Osteoblast (primary cell): ENCODE measurements at regions not wholly inside any gene's neighbourhood (a gene's known extent, or its start where the extent isn't known, plus 50 kb on each side); places are given as distances from the start of the nearest gene placed in this dataset.
"Not testable (repeated sequence)": the region's sequence is repeated elsewhere in the genome, so short reads cannot be mapped to it uniquely, and the experiment has no call there.

Experiments used
- DNase-seq: peaks from one replicate; pipeline ENCODE4 v3.0.0; 2011; ENCODE audit warnings: low spot score, mixed read lengths; ENCODE audit not compliant: insufficient read length; ENCODE audit errors: missing footprints
- H2AFZ ChIP-seq: 2 replicates; pipeline ENCODE4 v1.6.0; 2011; ENCODE audit warnings: mild to moderate bottlenecking, low read length
- H3K27ac ChIP-seq: 2 replicates; pipeline ENCODE4 v1.5.1; 2011; ENCODE audit warnings: mild to moderate bottlenecking, low read depth, low read length, moderate library complexity
- H3K27me3 ChIP-seq: 2 replicates; pipeline ENCODE4 v1.6.0; 2012; ENCODE audit warnings: mild to moderate bottlenecking, control low read depth, inconsistent platforms, low read length, moderate library complexity; ENCODE audit not compliant: insufficient read depth
- H3K36me3 ChIP-seq: 2 replicates; pipeline ENCODE4 v1.5.1; 2011; ENCODE audit warnings: mild to moderate bottlenecking, low read length, control low read depth, moderate library complexity; ENCODE audit not compliant: insufficient read depth
- H3K4me1 ChIP-seq: 2 replicates; pipeline ENCODE4 v1.5.1; 2011; ENCODE audit warnings: mild to moderate bottlenecking, low read length, control low read depth, moderate library complexity; ENCODE audit not compliant: insufficient read depth
- H3K4me2 ChIP-seq: 2 replicates; pipeline ENCODE4 v1.6.0; 2011; ENCODE audit warnings: mild to moderate bottlenecking, low read length; ENCODE audit not compliant: insufficient read depth
- H3K4me3 ChIP-seq: fragments of 200-600 bp; sonication (generic); 3 replicates; pipeline ENCODE4 v1.5.1; 2012; ENCODE audit warnings: mild to moderate bottlenecking, low read length, inconsistent platforms; ENCODE audit not compliant: insufficient read depth
- H3K79me2 ChIP-seq: 2 replicates; pipeline ENCODE4 v1.6.0; 2012; ENCODE audit warnings: mild to moderate bottlenecking, low read length, control low read depth, inconsistent platforms; ENCODE audit not compliant: insufficient read depth
- H3K9me3 ChIP-seq: 2 replicates; pipeline ENCODE4 v1.5.1; 2011; ENCODE audit warnings: low read depth, low read length, control low read depth
- H4K20me1 ChIP-seq: 2 replicates; pipeline ENCODE4 v1.6.0; 2012; ENCODE audit warnings: mild to moderate bottlenecking, low read length, control low read depth; ENCODE audit not compliant: insufficient read depth
- TF ChIP-seq, protein P1 (sequence below): IDR thresholded peaks from 2 replicates; pipeline ENCODE4 v1.5.1; 2011; ENCODE audit warnings: mild to moderate bottlenecking, low read depth, low read length, moderate library complexity; ENCODE audit errors: extremely low read depth

DNA sequence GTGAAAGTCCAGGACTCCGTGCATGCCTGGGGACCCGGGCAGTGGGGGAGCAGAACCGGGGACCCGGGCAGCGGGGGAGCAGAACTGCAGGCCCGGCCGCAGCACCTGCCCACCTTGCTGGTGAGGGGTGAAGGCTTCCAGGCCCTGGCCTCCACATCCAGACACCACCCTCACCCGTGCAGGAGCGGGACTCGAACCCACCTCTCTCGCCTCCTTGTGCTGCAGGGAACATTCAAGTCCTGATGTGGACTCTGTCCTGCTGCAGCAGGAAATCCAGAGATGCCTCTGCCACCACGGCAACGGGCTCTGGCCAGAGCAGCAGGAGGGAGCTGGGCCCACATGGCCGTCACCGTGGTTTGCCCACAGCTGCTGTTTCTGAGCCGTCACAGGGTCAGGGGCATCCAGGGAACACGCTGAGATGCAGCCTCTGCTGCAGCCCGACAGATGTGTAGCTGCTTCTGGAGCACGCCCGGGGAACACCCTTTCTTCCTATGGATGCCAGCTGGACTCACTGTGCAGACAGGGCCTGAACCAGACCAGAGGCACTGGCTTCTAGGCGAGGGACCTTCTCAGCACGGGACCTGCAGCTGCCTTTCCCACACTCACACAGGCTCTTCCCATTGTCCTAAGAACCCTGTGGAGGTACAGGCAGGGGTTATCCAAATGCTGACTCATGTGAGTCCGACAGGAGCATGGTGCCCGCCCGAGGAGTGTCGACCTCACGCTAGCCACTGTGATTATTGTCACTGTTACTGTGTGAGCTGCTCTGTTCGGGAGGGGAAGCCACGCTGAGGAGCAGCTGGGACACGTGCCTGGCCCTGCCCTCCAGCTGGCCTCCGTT, 89.2 kb upstream of the CTDP1 start:
- TF ChIP-seq, protein P1, sequence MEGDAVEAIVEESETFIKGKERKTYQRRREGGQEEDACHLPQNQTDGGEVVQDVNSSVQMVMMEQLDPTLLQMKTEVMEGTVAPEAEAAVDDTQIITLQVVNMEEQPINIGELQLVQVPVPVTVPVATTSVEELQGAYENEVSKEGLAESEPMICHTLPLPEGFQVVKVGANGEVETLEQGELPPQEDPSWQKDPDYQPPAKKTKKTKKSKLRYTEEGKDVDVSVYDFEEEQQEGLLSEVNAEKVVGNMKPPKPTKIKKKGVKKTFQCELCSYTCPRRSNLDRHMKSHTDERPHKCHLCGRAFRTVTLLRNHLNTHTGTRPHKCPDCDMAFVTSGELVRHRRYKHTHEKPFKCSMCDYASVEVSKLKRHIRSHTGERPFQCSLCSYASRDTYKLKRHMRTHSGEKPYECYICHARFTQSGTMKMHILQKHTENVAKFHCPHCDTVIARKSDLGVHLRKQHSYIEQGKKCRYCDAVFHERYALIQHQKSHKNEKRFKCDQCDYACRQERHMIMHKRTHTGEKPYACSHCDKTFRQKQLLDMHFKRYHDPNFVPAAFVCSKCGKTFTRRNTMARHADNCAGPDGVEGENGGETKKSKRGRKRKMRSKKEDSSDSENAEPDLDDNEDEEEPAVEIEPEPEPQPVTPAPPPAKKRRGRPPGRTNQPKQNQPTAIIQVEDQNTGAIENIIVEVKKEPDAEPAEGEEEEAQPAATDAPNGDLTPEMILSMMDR: no peak
- peak; percentile 58 for DNase-seq
- Histone ChIP-seq H3K9me3 (no peaks in the 10 kb centered on the region), H3K4me3 (no peak overlapping the region), H3K79me2 (no peaks in the 10 kb centered on the region), H3K27ac (no peak overlapping the region), H4K20me1 (no peaks in the 10 kb centered on the region), H3K27me3 (peaks cover 22% of the 10 kb centered on the region), H3K4me1 (peaks cover 16% of the 10 kb centered on the region), H3K36me3 (no peaks in the 10 kb centered on the region), H3K4me2 (no peak overlapping the region), H2AFZ (no peak overlapping the region)

DNA sequence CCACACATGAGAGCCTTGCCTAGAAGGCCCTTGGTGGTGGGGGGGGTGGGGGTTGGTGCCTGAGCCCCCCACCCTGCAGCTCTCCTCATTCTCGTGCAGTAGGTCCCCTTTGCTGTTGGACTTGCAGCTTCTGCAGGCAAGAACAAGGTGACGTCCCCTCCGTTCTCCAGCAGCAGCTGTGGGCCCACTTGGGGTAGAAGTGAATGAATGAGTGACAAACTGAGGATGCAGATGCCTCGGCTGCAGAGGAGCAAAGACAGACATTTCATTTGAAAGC, 88.6 kb upstream of the CTDP1 start:
- H3K4me1 ChIP-seq: peaks cover 16% of the 10 kb centered on the region
- no peak for DNase-seq
- peaks cover 28% of the 10 kb centered on the region for H3K27me3 ChIP-seq
- H2AFZ ChIP-seq: no peak overlapping the region
- H3K27ac ChIP-seq: no peak overlapping the region
- TF ChIP-seq, protein P1: no peak
- no peaks in the 10 kb centered on the region for H3K9me3 ChIP-seq
- H3K36me3 ChIP-seq: no peaks in the 10 kb centered on the region
- no peak overlapping the region for H3K4me3 ChIP-seq
- H4K20me1 ChIP-seq: no peaks in the 10 kb centered on the region
- no peak overlapping the region for H3K4me2 ChIP-seq
- H3K79me2 ChIP-seq: no peaks in the 10 kb centered on the region

DNA sequence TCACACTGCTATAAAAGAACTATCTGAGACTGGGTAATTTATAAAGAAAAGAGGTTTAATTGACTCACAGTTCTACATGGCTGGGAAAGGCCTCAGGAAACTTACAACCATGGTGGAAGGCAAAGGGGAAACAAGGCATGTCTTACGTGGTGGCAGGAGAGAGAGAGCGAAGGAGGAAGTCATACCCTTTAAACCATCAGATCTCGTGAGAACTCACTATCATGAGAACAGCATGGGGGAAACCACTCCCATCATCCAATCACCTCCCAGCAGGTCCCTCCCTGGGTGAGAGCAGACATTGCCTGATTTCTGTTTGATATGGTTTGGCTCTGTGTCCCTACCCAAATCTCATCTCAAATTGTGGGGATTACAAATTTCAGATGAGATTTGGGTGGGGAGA, 86.9 kb upstream of the CTDP1 start:
- H3K4me2 ChIP-seq, DNase-seq, H3K4me3 ChIP-seq, H3K36me3 ChIP-seq, H3K9me3 ChIP-seq, H3K79me2 ChIP-seq, H2AFZ ChIP-seq, H4K20me1 ChIP-seq, H3K27ac ChIP-seq: not testable (repeated sequence)
- peaks cover 40% of the 10 kb centered on the region for H3K27me3 ChIP-seq
- H3K4me1 ChIP-seq: peaks cover 16% of the 10 kb centered on the region

DNA sequence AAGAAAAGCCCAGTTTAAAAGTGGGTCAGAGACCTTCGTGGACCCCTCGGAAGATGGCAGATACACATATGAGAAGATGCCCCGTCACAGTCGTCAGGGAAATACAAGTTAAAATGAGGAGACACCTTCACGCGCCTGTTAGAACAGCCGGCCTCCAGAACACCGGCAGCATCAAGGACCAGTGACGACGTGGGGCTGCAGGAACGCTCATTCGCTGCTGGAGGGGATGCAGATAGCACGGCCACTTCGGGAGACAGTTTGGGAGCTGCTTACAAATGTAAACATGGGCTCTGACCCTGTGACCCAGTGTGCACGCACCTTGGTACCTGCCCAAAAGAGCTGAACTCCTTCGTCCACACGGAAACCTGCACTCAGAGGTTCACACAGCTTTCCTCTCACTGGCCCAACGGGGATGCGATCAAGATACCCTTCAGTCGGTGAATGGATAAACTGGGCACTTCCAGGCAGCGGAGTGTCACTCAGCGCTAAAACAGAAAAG, 83.7 kb upstream of the CTDP1 start:
- Histone ChIP-seq H3K27me3 (peaks cover 62% of the 10 kb centered on the region), H2AFZ (no peak overlapping the region), H3K4me3 (no peak overlapping the region), H3K79me2 (no peaks in the 10 kb centered on the region), H3K27ac (no peak overlapping the region), H3K4me2 (no peak overlapping the region), H3K36me3 (no peaks in the 10 kb centered on the region), H3K4me1 (peaks cover 5% of the 10 kb centered on the region), H3K9me3 (no peaks in the 10 kb centered on the region), H4K20me1 (no peaks in the 10 kb centered on the region)
- TF ChIP-seq, protein P1: no peak
- DNase-seq: no peak
